NCI-H1417 treated with DMSO at 0.1 percent for 48 hours (cell line): ENCODE measurements at regions not wholly inside any gene's neighbourhood (a gene's known extent, or its start where the extent isn't known, plus 50 kb on each side); places are given as distances from the start of the nearest gene placed in this dataset.
"Not testable (repeated sequence)": the region's sequence is repeated elsewhere in the genome, so short reads cannot be mapped to it uniquely, and the experiment has no call there.

ENCODE experiments used
- DNase-seq: peaks from one replicate; lab custom pipeline; 2025; lab: John Stamatoyannopoulos, UW

DNA sequence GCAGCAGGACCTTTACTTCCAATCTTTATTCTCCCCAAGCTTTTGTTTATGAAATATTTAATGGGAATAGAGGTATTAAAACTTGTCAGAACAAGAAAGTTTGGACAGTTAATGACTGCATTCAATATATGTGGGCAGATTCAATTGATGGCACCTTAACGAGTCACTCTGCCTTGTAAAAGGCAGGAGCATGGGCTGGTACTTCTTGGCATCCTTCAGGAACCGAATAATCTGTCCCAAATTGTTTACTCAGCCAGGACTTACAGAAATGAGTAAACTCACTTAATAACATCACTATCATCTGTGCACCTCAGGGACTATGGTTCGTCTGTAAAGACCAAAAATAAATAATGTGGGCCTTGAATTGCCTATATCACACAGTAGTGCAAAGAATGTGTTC lies 1280.3 kb upstream of the TMEFF2 start:
- DNase-seq, result no peak

DNA sequence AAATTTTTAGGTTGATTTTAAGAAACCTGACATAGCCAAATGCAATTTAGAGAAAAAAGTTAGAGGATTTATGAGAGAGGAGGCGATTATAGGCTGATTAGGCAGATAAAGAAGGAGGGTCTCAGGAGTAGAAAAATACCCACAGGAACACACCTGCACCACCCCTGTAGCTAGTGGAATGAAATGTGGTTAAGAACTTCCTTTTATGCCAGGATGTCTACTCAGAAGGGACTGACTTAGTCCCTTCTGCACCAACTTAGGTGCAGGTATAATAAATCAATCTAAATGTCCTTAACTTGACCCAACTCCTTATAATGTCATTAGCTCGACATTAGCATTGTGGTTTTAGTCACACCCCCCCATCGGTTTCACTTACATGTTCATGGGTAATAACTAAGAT lies 1274.5 kb upstream of the TMEFF2 start:
- DNase-seq, result no peak

DNA sequence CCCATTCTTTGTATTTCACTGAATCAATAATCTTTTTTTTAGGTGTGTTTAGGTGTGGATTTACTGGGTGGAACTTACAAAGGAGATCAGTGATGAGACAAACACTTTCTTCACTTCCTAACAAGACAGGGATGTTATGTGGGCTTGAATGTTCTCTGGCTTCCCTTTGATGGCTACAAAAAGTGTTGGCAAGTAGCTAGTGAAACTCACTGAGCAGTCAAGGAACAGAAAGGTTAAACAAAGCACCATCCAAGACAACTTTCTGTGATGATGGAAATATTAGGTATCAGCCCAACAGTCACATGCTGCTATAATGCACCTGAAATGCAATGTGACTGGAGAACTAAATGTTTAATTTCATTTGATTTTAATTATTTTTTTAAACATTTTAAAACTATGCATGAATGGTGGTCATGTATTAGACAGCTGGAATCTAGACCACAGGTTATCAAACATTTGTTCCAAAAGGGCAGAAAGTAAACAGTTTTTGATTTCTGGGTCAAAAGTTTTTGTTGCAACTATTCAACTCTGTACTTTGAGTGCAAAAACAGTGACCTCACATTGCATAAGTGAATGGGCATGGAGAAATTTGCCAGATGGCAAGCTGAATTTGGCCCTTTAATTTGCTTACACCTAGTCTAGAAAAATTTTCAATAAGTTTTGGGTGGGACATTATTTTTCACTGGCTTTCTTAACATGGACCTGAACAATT lies 1272.7 kb upstream of the TMEFF2 start:
- DNase-seq, result no peak

DNA sequence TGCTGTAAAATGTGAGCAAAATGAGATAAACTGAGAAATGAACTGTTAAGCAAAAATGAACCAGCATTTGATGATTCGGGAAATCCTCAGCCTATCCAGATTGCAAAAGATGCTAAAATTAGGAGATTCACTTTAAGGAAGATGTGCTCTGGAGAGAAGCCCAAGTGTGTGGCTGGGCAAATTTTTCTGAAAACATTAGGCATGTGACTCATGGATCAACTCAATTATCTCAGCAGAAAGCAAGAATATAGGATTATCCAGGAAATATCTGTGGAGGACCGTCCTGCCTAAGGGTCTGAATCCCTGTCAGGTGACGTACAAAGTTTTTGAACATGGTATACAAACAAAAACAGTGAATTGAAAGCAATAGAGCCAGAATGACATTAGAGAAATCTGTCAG lies 1268.3 kb upstream of the TMEFF2 start:
- no peak for DNase-seq

DNA sequence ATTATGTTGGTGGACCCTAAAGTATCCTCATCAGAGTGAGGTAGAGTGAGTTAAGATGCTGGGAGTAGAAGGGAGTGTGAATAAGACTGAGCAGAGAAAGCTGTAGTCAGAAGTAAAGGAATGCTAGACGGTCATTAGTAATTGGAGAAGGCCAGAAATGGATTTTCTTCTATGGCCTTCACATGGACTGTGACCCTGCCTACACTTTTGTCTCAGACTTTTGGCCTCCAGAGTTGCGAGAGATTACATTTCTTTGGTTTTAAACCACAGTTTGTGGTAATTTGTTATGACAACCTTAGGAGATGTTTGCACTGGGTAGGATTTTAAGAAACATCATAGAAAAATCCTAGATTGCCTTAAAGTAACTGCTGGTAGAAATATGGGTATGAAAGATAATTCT lies 1267.7 kb upstream of the TMEFF2 start:
- no peak for DNase-seq

DNA sequence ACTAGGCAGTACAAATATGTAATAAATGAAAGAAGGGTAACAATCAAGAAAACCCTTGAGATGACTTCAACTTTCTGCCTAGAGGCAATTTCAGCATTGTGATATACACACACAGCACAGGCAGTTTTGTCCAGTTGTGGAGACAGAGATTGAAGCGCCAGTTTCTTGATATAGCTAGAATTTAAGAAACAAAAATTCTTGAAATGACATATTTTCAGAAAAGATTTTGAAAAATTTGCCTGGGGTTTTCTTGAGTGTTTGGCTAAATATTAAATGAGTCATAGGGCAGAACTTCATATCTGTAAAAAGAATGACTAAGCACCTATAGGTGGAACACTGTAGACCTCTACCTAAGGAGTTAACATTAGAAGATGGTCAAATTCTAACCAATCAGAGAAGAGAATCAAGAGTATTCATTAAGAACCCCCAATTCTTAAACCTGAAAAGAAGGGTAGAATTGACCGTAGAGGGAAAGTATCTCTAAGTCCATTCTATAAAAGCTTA lies 1266.8 kb upstream of the TMEFF2 start:
- DNase-seq, result no peak

DNA sequence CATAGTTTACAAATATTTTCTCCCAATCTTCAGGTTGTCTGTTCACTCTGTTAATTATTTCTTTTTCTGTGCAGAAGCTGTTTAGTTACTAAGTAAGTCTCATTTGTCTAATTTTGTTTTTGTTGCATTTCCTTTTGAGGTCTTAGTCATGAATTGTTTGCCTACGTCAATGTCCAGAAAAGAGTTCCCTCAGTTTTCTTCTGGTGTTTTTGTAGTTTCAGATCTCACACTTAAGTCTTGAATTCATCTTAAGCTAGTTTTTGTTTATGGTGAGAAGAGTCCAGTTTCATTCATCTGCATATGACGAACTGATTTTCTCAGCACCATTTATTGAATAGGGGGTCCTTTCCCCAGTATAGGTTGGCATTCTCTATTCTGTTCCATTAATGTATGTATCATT lies 1252.2 kb upstream of the TMEFF2 start:
- DNase-seq, result no peak

DNA sequence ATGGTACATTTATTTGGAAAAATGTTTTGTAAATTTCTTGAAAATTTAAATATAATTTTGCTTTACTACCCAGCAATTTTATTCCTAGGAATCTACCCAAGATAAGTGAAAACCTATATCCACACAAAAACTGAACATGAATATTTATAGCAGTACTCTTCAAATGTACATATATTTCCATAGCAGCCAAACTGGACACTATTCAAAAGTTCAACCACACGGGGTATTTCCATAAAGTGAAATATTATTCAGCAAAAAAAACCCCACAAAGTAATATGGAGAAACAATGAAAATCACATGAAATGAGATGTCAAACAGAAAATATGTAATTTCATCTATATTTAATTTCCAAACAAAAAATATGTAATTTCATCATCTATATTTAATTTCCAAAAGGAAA lies 1247.6 kb upstream of the TMEFF2 start:
- no peak for DNase-seq

DNA sequence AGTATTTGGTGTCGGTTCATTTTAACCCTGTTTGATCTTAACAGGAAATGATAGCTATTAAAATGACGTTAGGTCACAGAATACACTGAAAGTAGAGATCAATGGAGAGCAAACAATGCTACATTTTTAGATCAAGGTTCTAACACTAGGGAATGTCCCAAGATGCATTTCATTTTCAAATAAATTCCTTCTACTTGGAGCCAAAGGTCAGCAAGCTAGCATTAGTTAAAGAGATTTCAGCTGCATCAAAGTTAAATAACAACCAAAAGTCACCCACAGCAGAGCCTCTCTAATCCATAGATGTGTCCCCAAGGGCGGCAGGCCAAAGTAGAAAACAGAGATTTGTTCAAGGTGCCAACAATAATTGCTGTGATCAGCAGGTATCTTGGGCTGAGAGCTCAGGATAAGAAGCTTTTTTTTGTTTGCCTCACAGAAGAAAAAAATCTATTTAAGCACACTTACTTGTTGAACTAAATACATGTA lies 1233.6 kb upstream of the TMEFF2 start:
- DNase-seq, result no peak

DNA sequence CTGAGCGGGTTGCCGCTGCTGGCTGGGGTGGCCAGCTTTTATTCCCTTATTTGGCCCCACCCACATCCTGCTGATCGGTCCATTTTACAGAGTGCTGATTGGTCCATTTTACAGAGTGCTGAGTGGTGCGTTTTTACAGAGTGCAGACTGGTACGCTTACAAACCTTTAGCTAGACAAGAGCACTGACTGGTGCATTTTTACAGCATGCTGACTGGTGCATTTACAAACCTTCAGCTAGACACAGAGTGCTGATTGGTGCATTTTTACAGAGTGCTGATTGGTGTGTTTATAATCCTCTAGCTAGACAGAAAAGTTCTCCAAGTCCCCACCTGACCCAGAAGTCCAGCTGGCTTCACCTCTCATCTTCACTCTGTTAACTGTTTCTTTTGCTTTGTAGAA lies 1217.6 kb upstream of the TMEFF2 start:
- not testable (repeated sequence) for DNase-seq

DNA sequence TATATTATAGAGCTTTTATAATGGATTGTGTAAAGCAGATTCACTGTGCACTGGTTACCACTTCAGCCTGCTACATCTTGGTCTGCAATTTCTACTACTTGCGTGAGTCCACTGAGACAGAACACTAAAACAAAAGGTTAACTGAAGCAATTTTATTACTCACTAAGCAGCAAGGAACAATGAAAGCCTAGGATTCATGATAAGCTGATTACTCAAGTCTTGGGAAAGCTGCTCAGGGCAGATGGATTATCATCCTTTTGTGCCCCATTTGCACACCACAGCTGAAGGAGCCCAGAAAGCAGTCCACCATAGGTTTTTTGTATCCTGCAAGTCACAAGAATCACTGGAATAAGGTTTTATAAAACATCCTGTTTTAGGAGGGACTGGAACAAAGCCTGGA lies 1215.2 kb upstream of the TMEFF2 start:
- no peak for DNase-seq

DNA sequence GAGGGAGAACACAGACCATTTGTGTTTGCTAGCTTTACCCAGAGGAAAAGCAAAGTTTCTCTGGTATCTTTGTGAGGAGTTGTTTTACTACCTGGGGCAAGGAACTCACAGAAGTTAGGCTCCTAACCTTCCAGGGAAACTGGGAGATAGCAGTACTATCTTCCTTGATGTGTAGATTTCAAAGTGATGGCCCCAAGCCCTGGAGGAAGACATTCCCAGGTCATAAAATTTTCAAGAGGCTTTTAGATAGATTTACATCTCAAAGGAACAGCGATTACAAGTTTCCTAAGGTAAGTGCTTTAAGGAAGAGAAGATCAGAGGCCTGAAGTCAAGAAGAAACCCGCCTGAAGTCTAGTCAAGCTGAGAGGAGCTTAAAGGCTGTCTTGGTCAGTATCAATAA lies 1187.8 kb upstream of the TMEFF2 start:
- no peak for DNase-seq

DNA sequence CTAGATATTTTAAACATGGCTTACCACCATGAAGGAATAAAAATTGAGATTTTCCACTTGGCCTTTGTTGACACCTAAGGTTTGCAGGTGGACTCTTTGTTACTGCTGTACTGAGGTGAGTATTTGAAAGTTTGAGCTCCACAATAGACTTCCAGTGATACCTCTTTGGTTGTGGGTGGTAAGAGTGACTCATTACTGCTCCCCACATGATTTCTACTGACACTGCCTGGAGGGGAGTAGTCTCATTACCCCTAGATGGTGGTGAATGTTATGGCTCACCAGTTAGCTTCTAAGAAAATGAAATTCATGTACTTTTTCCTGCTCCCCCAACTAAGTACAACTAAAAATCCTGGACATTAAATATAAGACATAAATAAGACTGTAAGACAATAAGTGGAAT lies 1183.1 kb upstream of the TMEFF2 start:
- DNase-seq, result no peak

DNA sequence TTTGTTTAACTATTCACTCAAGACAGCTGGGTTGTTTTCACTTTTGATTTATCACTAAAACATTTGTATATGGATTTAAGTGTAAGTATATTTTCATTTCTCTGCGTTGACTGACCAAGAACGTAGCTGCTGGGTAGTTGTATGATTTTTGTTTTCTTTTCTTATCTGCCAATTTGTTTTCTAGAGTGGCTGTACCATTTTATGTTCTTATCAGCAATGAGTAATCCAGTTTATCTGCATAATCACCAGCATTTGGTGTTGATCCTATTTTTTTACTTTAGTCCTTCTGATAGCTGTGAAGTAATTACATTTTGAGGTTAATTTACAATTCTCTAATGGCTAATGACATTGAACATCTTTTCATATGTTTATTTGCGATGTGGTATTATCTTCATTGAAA lies 1178.4 kb upstream of the TMEFF2 start:
- no peak for DNase-seq

DNA sequence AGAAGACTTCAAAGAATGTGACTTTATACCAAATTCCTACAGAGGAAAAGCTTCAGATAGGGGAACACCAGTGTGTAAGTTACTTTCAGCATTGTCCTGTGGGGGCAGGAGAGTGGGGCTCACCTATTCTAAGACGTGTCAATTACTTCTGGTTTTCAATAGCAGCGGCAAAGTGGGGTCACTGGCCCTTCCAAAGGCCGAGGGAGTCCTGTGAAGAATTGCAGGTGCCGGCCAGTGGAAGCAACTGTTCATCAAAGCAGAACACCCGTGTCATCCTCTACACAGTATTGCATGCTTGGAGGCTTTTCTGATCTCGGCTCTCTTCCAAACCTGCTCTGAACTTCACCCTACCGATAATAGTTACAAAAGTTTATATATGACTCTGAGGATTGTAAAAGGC lies 1176.5 kb upstream of the TMEFF2 start:
- DNase-seq, result no peak

DNA sequence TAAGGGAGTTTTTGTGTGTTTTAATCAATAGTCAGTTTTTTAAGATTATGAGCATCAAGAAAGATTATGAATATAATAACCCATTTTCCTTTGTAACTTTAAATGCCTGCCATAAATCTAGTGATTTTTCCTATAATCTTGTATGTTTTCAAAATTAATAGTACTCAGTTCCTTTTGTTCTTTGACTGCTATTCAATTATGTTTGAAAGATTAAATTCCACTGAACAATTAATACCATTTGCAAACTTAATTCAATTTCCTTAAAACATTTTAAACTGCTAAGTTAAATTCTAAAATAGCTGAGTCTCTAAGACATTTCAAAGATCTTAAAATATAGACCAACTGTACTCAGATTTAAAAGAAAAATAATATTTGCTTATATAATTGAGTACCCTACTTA lies 1173.9 kb upstream of the TMEFF2 start:
- no peak for DNase-seq

DNA sequence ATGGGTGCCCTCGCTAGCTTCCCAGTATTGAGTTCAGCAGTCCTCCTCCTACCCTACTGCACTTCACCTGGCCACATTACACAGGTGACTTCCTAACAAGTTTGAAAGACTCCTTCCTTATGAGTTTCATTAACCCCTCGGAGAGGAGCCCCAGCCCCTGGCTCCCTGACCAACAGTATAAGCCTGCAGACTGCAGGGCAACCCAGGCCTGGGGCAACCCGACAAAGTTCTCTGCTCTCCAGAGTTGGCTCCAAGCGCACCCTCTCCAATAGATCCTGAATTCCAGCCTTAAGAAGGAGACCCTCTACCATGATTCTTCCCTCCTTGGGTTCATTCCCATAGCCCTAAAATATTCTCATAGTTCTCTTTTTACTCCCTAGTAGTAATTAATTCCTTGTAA lies 1162.8 kb upstream of the TMEFF2 start:
- no peak for DNase-seq

DNA sequence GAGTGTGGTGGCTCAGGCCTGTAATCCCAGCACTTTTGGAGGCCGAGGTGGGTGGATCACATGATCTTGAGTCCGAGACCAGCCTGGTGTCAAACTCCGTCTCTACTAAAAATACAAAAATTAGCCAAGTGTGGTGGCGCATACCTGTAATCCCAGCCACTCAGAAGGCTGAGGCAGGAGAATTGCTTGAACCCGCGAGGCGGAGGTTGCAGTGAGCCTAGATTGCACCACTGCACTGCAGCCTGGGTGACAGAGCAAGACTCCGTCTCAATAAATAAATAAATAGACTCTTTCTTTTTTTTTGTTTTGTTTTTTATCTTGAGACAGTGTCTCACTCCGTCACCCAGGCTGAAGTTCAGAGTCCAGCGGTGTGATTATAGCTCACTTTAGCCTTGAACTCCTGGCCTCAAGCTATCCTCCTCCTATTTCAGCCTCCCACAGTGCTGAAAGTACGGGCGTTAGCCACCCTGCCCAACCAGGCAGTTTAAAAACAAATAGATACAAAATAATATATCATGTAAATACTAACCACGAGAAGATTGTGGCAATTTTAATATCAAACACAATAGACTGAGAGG lies 1158.0 kb upstream of the TMEFF2 start:
- DNase-seq, result not testable (repeated sequence)

DNA sequence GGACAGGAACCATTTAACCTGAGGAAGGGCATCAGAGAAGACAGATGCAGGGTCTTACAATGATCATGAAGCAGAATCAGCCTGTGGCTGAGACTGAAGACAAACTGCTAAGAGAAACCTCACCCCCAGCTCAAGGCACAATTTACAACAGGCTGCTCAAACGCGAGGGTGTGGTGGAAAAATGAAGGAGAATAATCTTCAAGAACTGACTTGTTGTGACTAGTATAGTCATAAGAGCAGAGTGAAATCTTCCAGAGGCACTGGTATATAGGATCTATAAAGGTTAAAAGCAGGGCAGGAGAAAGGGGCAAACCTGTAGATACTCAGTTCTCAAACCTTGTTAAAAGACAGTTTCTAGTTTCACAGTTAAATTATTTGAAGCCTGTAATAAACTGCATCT lies 1155.8 kb upstream of the TMEFF2 start:
- no peak for DNase-seq

DNA sequence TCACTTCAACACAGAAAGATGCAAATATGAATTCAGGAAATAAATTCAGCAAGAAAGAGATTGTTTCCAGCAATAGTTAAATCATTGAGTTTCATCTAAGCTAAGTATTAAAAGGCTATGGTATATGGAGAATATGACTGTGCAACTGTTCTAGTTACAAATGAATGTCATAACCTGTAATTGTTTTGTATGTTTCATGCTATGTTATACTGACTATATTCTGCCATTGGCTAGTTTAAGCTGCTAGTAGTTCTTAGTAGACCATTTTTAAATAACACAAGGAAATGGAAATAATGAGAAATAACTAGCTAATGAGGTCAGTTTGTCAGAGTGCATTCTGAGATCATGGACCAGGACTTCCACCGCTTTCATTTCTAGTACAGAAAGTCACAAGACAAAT lies 1154.9 kb upstream of the TMEFF2 start:
- no peak for DNase-seq

DNA sequence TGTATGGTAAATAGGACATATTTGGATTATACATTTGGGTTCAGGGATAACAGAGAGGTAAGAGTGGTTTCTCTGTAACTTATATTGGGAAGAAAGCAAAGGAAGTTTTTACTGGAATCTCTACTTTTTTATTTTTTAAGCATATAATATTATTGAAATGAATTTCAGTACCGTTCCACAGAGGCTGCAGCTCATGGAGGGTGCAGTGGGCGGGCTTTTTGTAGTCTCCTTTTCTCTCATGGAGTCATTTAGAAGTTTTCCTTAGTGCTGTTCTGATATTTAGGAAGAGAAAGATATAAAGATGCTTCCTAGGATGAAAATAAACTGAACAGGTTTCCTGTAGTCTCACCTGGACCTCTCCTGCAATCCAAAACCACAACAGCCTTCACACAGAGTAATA lies 1153.3 kb upstream of the TMEFF2 start:
- DNase-seq, result no peak

DNA sequence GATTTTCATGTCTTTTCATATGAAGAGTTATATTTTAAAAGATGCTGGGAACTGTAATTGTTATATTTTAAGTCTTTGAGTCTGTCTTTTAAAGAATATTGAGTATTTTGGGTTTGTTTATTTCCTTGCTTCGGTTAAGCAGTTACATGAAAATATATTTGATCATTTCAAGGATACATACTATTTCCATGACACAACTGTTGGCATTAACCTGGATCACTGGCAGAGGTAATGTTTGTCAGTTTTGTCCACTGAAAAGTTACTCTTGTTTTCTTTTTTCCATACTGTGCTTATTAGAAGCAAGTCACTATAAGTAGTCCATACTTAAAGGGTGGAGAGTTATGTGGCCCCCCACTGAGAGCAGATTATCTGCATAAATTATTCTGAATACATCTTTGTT lies 1142.0 kb upstream of the TMEFF2 start:
- no peak for DNase-seq

DNA sequence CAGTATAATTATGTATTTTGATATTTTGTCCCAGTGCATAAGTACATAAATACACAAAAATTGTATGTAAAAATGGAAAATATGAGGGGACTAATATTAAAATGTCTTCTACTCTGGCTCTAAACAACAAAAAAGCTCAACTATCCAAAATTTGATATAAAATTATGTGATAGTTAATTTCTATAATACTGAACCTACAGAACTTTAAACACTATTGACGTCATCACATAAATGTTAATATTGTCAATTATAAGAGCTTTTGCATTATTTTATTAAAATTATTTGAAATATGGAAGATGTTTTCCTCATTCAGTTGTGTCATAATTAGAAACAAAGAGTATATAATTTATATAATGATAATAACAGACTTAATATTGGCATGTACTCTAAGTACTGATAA lies 1139.7 kb upstream of the TMEFF2 start:
- no peak for DNase-seq

DNA sequence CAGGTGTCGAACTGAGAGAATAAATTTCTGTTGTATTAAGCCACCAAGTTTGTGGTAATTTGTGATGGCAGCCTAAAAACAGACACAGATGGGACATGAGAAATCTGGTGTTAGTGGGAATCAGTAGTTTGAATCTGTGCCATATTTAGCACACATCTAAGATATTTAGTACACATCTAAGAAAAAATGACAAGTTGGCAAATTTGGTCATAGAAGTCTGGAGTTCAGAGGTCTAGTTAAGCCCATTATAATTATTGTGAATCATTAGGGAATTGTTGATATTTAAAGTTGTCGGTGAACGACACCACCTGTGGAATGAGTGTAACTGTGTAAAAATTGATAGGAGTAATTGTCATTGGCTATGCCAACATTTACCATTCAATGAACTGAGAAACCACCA lies 1138.8 kb upstream of the TMEFF2 start:
- DNase-seq, result no peak
